ENCODE measurements at regions not wholly inside any gene's neighbourhood (a gene's known extent, or its start where the extent isn't known, plus 50 kb on each side); places are given as distances from the start of the nearest gene placed in this dataset.

DNA sequence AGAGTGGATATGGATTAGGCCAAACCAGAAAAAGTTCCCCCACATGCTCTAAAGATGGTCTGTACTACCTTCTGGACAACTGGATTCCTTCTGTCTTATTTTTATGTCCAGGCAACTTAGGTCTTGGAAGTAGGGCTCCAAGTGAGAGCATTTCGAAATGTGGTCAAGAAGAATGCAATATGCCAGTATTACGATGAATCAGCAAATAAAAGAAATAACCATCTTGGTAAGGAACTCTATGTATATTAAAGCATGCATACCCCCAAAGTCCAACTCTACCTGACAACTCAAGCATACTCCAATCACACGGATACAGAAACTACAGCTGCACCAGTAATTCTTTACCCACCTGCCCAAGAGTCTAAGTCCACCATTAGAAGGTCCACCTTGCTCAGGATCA lies 234.5 kb downstream of the HNRNPD start:
- H3K27me3 Mint-ChIP-seq (ENCODE audit: low read depth), result peaks cover 3% of the 10 kb centered on the region
- H3K27ac Mint-ChIP-seq (ENCODE audit: unreplicated experiment), result no peak overlapping the region
- H3K36me3 Mint-ChIP-seq (ENCODE audit: low read depth), result no peaks in the 10 kb centered on the region
- no peak overlapping the region for H3K4me3 Mint-ChIP-seq (ENCODE audit: unreplicated experiment)
- no peak for DNase-seq (ENCODE audit: low spot score)
- no peaks in the 10 kb centered on the region for H3K4me1 Mint-ChIP-seq (ENCODE audit: low read depth)
- TF ChIP-seq, protein P1, sequence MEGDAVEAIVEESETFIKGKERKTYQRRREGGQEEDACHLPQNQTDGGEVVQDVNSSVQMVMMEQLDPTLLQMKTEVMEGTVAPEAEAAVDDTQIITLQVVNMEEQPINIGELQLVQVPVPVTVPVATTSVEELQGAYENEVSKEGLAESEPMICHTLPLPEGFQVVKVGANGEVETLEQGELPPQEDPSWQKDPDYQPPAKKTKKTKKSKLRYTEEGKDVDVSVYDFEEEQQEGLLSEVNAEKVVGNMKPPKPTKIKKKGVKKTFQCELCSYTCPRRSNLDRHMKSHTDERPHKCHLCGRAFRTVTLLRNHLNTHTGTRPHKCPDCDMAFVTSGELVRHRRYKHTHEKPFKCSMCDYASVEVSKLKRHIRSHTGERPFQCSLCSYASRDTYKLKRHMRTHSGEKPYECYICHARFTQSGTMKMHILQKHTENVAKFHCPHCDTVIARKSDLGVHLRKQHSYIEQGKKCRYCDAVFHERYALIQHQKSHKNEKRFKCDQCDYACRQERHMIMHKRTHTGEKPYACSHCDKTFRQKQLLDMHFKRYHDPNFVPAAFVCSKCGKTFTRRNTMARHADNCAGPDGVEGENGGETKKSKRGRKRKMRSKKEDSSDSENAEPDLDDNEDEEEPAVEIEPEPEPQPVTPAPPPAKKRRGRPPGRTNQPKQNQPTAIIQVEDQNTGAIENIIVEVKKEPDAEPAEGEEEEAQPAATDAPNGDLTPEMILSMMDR (IDR thresholded peaks at IDR 0.05), result no peak
- no peaks in the 10 kb centered on the region for H3K9me3 Mint-ChIP-seq (ENCODE audit: low read depth)

DNA sequence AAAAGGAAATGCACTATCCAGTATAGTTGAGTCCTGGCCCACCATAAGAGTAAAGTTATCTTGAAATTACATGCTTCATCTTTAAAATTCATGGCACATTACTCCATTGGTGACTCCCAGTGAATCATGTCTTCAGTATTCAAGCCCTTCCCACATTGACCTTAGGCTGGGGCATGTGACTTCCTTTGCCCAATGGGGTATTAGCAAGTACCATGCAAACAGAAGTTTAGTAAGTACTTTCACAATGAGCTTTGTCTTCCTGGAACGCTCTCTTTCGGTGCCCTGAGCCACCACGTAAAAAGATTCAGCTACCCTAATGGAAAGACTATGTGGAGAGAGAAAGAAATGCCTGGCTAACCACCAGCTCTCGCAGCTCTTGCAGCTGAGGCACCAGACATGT lies 235.4 kb downstream of the HNRNPD start:
- no peak for DNase-seq (ENCODE audit: low spot score)
- H3K9me3 Mint-ChIP-seq (ENCODE audit: low read depth), result no peaks in the 10 kb centered on the region
- H3K27me3 Mint-ChIP-seq (ENCODE audit: low read depth), result peaks cover 5% of the 10 kb centered on the region
- no peak overlapping the region for H3K4me3 Mint-ChIP-seq (ENCODE audit: unreplicated experiment)
- no peaks in the 10 kb centered on the region for H3K4me1 Mint-ChIP-seq (ENCODE audit: low read depth)
- no peaks in the 10 kb centered on the region for H3K36me3 Mint-ChIP-seq (ENCODE audit: low read depth)
- no peak overlapping the region for H3K27ac Mint-ChIP-seq (ENCODE audit: unreplicated experiment)
- TF ChIP-seq, protein P1 (IDR thresholded peaks at IDR 0.05), result no peak

DNA sequence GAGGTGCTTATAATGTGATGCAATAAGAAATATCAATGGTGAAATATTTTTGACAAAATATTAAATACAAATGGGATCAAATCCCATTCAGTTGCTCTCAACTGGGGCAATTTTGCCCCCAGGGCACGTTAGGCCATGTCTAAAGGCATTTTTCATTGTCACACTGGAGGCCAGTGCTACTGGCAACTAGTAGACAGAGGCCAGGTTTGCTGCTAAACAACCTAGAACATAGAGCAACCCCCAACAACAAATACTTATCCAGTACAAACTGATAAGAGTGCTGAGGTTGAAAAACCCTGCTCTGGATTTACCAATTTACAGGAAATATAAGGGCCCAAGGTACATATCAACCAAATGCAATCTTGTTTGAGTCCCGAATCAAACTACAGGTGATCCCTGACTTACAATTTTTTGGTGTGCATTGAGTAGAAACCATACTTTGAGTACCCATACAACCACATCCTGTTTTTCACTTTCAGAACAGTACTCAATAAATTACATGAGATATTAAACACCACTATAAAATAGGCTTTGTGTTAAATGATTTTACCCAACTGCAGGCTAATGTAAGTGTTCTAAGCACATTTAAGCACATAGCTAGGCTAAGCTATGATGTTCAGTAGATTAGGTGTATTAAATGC lies 237.5 kb downstream of the HNRNPD start:
- DNase-seq (ENCODE audit: low spot score), result no peak
- peaks cover 5% of the 10 kb centered on the region for H3K27me3 Mint-ChIP-seq (ENCODE audit: low read depth)
- TF ChIP-seq, protein P1 (IDR thresholded peaks at IDR 0.05), result no peak

DNA sequence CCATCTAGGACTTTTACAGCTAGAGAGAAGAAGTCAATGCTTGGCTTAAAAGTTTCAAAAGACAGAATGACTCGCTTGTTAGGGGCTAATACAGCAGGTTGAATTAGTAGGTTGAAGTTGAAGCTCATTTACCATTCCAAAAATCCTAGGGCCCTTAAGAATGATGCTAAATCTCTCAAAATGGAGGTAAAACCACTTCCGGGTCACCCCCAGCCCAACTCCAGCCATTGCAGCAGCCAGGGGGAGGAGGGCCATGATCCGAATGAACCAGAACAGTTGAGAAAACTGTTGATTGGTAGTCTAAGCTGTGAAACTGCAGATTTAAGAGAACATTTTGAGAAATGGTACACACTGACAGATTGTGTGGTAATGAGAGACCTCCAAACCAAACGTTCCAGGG lies 245.4 kb downstream of the HNRNPD start:
- no peak for DNase-seq (ENCODE audit: low spot score)
- Mint-ChIP-seq H3K9me3 (ENCODE audit: low read depth) (peaks cover 4% of the 10 kb centered on the region), H3K27ac (ENCODE audit: unreplicated experiment) (no peak overlapping the region), H3K4me3 (ENCODE audit: unreplicated experiment) (no peak overlapping the region), H3K27me3 (ENCODE audit: low read depth) (peaks cover 7% of the 10 kb centered on the region), H3K4me1 (ENCODE audit: low read depth) (peaks cover 3% of the 10 kb centered on the region), H3K36me3 (ENCODE audit: low read depth) (no peaks in the 10 kb centered on the region)
- TF ChIP-seq, protein P1 (IDR thresholded peaks at IDR 0.05), result no peak

More for the DNA sequence above, 237.5 kb downstream of the HNRNPD start:
- no peaks in the 10 kb centered on the region for H3K36me3 Mint-ChIP-seq (ENCODE audit: low read depth)
- H3K4me1 Mint-ChIP-seq (ENCODE audit: low read depth), result no peaks in the 10 kb centered on the region
- H3K9me3 Mint-ChIP-seq (ENCODE audit: low read depth), result no peaks in the 10 kb centered on the region
- H3K27ac Mint-ChIP-seq (ENCODE audit: unreplicated experiment), result no peak overlapping the region
- H3K4me3 Mint-ChIP-seq (ENCODE audit: unreplicated experiment), result no peak overlapping the region

DNA sequence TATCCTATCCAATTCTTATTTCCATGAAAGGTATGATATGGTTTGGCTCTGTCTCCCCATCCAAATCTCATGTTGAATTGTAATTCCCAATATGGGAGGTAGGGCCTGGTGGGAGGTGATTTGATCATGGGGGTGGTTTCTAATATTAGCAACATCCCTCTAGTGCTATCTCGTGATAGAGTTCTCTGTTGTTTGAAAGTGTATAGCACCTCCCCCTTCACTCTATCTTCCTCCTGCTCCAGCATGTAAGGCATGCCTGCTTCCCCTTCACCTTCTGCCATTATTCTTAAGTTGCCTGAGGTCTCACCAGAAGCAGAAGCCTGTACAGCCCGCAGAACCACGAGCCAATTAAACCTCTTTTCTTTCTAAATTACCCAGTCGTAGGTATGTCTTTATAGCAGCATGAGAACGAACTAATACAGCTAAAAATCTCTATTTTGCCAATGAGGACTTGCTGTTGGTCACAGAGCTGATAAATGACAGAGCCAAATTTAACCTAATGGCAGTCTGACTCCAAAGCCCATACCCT lies 247.2 kb downstream of the HNRNPD start:
- Mint-ChIP-seq H3K27me3 (ENCODE audit: low read depth) (peaks cover 11% of the 10 kb centered on the region), H3K9me3 (ENCODE audit: low read depth) (peaks cover 4% of the 10 kb centered on the region), H3K4me3 (ENCODE audit: unreplicated experiment) (no peak overlapping the region), H3K36me3 (ENCODE audit: low read depth) (no peaks in the 10 kb centered on the region), H3K4me1 (ENCODE audit: low read depth) (peaks cover 3% of the 10 kb centered on the region), H3K27ac (ENCODE audit: unreplicated experiment) (no peak overlapping the region)
- TF ChIP-seq, protein P1 (IDR thresholded peaks at IDR 0.05), result no peak
- no peak for DNase-seq (ENCODE audit: low spot score)

Measured in chondrocyte (in vitro differentiated cells).